GM12878 (cell line): ENCODE measurements at regions not wholly inside any gene's neighbourhood (a gene's known extent, or its start where the extent isn't known, plus 50 kb on each side); places are given as distances from the start of the nearest gene placed in this dataset.

Experiments used
- ATAC-seq: fragments of 200-7000 bp; cut with Tn5 transposase; 3 replicates; pipeline ENCODE4 v1.9.1; 2020; ENCODE audit warnings: mild to moderate bottlenecking, moderate library complexity
- BruUV-seq: library from RNA; stranded (reverse); fragments of 400-500 nt; replicated peaks from 2 replicates; lab custom pipeline; 2021; lab: Mats Ljungman, UMichigan
- CTCF ChIA-PET: fragments of 300-600 bp; sonication (Branson Sonifier 250); formaldehyde crosslinking; extraction: SDS; loops from one replicate; lab custom pipeline; 2021; ENCODE audit warnings: inconsistent platforms; lab: Yijun Ruan, JAX
- POLR2A ChIA-PET: fragments of 350-600 bp; formaldehyde crosslinking; extraction: SDS; loops from one replicate; lab custom pipeline; 2021; ENCODE audit warnings: inconsistent platforms; lab: Charles Lee
- RAD21 ChIA-PET: fragments of 300-600 bp; sonication (Branson Sonifier 250); formaldehyde crosslinking; loops from one replicate; lab custom pipeline; 2023; ENCODE audit warnings: antibody characterized with exemption; ENCODE audit not compliant: unreplicated experiment; lab: Charles Lee
- SMC1A ChIA-PET: fragments of 300-600 bp; sonication (Branson Sonifier 250); formaldehyde crosslinking; loops from one replicate; lab custom pipeline; 2023; ENCODE audit not compliant: unreplicated experiment, uncharacterized antibody; lab: Charles Lee
- DNase-seq: peaks from one replicate; pipeline ENCODE4 v3.0.0-alpha.2; 2011; ENCODE audit warnings: low read depth, low spot score
- FAIRE-seq: peaks from 3 replicates; lab custom pipeline; 2011; peaks lifted over from hg19 to GRCh38; lab: Jason Lieb, UNC
- H2AFZ ChIP-seq: 2 replicates; pipeline ENCODE4 v1.6.0; 2011; ENCODE audit warnings: low read depth, low read length, control low read depth; ENCODE audit not compliant: control insufficient read depth
- H3K27ac ChIP-seq: 2 replicates; pipeline ENCODE4 v1.5.1; 2011; ENCODE audit warnings: control low read depth; ENCODE audit not compliant: control insufficient read depth, insufficient read depth
- H3K27me3 ChIP-seq, 2 experiments: replicated peaks in 1 of 2; 2 replicates each; pipeline versions ENCODE4 v1.6.0 to v1.6.1; 2011; ENCODE audit warnings: low read length in 1 of 2; ENCODE audit not compliant: control insufficient read depth in 2 of 2, insufficient read depth in 2 of 2
- H3K36me3 ChIP-seq, 2 experiments: 2 replicates each; pipeline ENCODE4 v1.5.1; 2011; ENCODE audit warnings: low read length in 1 of 2; ENCODE audit not compliant: control insufficient read depth in 2 of 2, insufficient read depth in 2 of 2
- H3K4me1 ChIP-seq: 2 replicates; pipeline ENCODE4 v1.6.1; 2011; ENCODE audit warnings: mild to moderate bottlenecking, low read length, moderate library complexity, mixed read lengths; ENCODE audit not compliant: control insufficient read depth, insufficient read depth
- H3K4me2 ChIP-seq: 2 replicates; pipeline ENCODE4 v1.6.0; 2011; ENCODE audit warnings: control low read depth; ENCODE audit not compliant: control insufficient read depth, insufficient read depth
- H3K4me3 ChIP-seq: fragments of 200-600 bp; sonication (generic); 2 replicates; pipeline ENCODE4 v1.5.1; 2016
- H3K79me2 ChIP-seq: 2 replicates; pipeline ENCODE4 v1.6.0; 2011; ENCODE audit warnings: low read length; ENCODE audit not compliant: control insufficient read depth, insufficient read depth
- H3K9ac ChIP-seq: 2 replicates; pipeline ENCODE4 v1.8.0; 2011; ENCODE audit warnings: low read length, control low read depth, mixed read lengths; ENCODE audit not compliant: control insufficient read depth, insufficient read depth
- H3K9me3 ChIP-seq: replicated peaks from 3 replicates; pipeline ENCODE4 v1.5.1; 2011; ENCODE audit warnings: mild to moderate bottlenecking, low read length; ENCODE audit not compliant: control insufficient read depth, insufficient read depth
- H4K20me1 ChIP-seq: 2 replicates; pipeline ENCODE4 v1.6.0; 2011; ENCODE audit not compliant: control insufficient read depth, insufficient read depth
- CBFB ChIP-seq: IDR thresholded peaks from 2 replicates; pipeline ENCODE4 v1.6.1; 2016; ENCODE audit warnings: antibody characterized with exemption, low read depth
- CHD4 ChIP-seq: fragments of 200-600 bp; sonication (generic); IDR thresholded peaks from 2 replicates; pipeline ENCODE4 v1.6.1; 2016; ENCODE audit warnings: mild to moderate bottlenecking
- CREM ChIP-seq: IDR thresholded peaks from 2 replicates; pipeline ENCODE4 v1.6.1; 2014; ENCODE audit warnings: antibody characterized with exemption, low read depth
- FOXK2 ChIP-seq: fragments of 450-650 bp; IDR thresholded peaks from 2 replicates; pipeline ENCODE4 v1.6.1; 2017; ENCODE audit warnings: mild to moderate bottlenecking, moderate library complexity
- SUZ12 ChIP-seq: fragments of 200-600 bp; sonication (generic); IDR thresholded peaks from one replicate; pipeline ENCODE4 v1.6.1; 2018; ENCODE audit warnings: antibody characterized with exemption, mild to moderate bottlenecking; ENCODE audit not compliant: unreplicated experiment
- TCF12 ChIP-seq: IDR thresholded peaks from 2 replicates; pipeline ENCODE4 v1.6.1; 2011; ENCODE audit warnings: low read depth, mild to moderate bottlenecking, low read length
- ZNF217 ChIP-seq: fragments of 450-650 bp; IDR thresholded peaks from 2 replicates; pipeline ENCODE4 v1.6.1; 2017; ENCODE audit warnings: antibody characterized with exemption, mild to moderate bottlenecking
- ZNF274 ChIP-seq: IDR thresholded peaks from one replicate; pipeline ENCODE4 v1.8.0; 2011; ENCODE audit not compliant: insufficient read length, insufficient read depth
- WGBS: methylation state at CpG from one replicate; pipeline ENCODE4 v1.1.6; 2016; ENCODE audit warnings: low lambda C conversion rate; ENCODE audit not compliant: insufficient replicate concordance, insufficient coverage; ENCODE audit errors: missing lambda C conversion rate; 5-methylcytosine and 5-hydroxymethylcytosine counted together
- in situ Hi-C: fragments of 300-500 bp; cut with MboI; formaldehyde crosslinking; loops from 9 replicates; pipeline ENCODE4 v1.14.3; 2018; ENCODE audit warnings: mixed read lengths
- intact Hi-C: fragments of 100-400 bp; cut with micrococcal nuclease; formaldehyde crosslinking; loops from one replicate; pipeline ENCODE4 v1.14.2; 2022; ENCODE audit not compliant: unreplicated experiment
- TF ChIP-seq, protein P1 (sequence below): fragments of 450-650 bp; IDR thresholded peaks from 2 replicates; pipeline ENCODE4 v1.6.1; 2016; ENCODE audit warnings: mild to moderate bottlenecking
- TF ChIP-seq, protein P2 (sequence below): IDR thresholded peaks from 2 replicates; pipeline ENCODE4 v1.6.1; 2011; ENCODE audit warnings: borderline replicate concordance, low read depth, mild to moderate bottlenecking, moderate library complexity, mixed read lengths, low read length; ENCODE audit not compliant: insufficient read depth; ENCODE audit errors: extremely low read length

DNA sequence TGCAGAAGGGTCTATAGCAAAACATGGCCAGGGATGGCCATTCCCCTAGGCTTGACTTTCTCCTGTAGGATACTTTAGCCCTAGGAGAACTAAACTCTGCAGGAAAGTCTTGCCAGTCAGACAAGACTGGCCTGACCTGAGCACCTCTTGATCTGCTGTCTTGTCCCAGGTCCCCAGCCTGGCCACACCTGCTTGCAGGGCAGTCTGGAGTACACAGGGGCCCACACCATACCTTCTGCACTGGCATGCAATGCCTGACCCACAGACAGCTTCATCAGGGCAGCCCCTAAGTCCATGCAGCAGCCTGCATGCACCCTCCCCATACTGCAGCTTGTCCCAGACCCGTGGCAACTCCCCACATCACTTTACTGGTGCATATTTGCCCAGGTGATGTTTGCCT lies 204.6 kb downstream of the LRRC3B start:
- Histone ChIP-seq H3K27me3 (no peaks in the 10 kb centered on the region), H3K4me1 (no peaks in the 10 kb centered on the region), H4K20me1 (no peaks in the 10 kb centered on the region), H3K9ac (no peak overlapping the region), H3K27ac (no peak overlapping the region), H2AFZ (no peak overlapping the region), H3K9me3 (no peaks in the 10 kb centered on the region), H3K79me2 (no peaks in the 10 kb centered on the region), H3K4me3 (no peak overlapping the region), H3K4me2 (no peak overlapping the region), H3K36me3 (no peaks in the 10 kb centered on the region; a peak in 1 of 4 replicates)
- CTCF ChIA-PET, result no interaction called here
- ATAC-seq (no peak), DNase-seq (no peak), FAIRE-seq (no peak)
- in situ Hi-C loops (no loop called here), intact Hi-C loops (no loop called here)
- POLR2A ChIA-PET, result no interaction called here
- RAD21 ChIA-PET, result no interaction called here
- TF ChIP-seq FOXK2, result no peak
- no peak for TF ChIP-seq ZNF217
- no peak for TF ChIP-seq TCF12
- no peak for TF ChIP-seq CBFB
- TF ChIP-seq, protein P1, sequence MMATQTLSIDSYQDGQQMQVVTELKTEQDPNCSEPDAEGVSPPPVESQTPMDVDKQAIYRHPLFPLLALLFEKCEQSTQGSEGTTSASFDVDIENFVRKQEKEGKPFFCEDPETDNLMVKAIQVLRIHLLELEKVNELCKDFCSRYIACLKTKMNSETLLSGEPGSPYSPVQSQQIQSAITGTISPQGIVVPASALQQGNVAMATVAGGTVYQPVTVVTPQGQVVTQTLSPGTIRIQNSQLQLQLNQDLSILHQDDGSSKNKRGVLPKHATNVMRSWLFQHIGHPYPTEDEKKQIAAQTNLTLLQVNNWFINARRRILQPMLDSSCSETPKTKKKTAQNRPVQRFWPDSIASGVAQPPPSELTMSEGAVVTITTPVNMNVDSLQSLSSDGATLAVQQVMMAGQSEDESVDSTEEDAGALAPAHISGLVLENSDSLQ, result no peak
- no peak for TF ChIP-seq CREM
- TF ChIP-seq, protein P2, sequence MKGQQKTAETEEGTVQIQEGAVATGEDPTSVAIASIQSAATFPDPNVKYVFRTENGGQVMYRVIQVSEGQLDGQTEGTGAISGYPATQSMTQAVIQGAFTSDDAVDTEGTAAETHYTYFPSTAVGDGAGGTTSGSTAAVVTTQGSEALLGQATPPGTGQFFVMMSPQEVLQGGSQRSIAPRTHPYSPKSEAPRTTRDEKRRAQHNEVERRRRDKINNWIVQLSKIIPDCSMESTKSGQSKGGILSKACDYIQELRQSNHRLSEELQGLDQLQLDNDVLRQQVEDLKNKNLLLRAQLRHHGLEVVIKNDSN, result no peak
- TF ChIP-seq ZNF274, result no peak
- TF ChIP-seq CHD4, result no peak
- no peak for TF ChIP-seq SUZ12
- WGBS, result 0% methylated on average over 1 of the region's 1 CpG
- SMC1A ChIA-PET, result no interaction called here
- BruUV-seq, result no TSS peak
